Activated CD8-positive, alpha-beta memory T cell treated with anti-CD3 and anti-CD28 coated beads for 24 hours (primary cell): ENCODE measurements at regions not wholly inside any gene's neighbourhood (a gene's known extent, or its start where the extent isn't known, plus 50 kb on each side); places are given as distances from the start of the nearest gene placed in this dataset.

Experiments used
- DNase-seq: peaks from one replicate; pipeline ENCODE4 v3.0.0-alpha.2; 2020

DNA sequence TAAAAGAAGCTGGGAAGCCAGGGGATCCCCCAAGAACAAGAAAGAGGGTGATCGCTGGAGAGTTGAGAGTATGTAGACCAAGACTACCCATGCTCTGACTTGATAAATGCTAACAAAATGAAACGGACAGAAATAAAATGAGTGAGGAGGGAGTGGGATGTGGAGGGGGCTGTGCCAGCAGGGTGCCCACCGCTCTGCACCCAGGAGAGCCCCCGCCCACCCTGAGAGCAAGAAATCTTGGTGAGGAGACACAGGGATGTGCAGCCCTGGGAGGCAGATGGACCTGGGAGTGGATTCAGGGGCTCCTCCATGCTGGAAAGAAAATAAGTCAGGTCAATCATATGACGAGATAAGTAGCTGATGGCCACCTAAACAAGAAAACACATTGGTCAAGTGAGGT lies 590.9 kb downstream of the AJAP1 start:
- DNase-seq, result no peak

DNA sequence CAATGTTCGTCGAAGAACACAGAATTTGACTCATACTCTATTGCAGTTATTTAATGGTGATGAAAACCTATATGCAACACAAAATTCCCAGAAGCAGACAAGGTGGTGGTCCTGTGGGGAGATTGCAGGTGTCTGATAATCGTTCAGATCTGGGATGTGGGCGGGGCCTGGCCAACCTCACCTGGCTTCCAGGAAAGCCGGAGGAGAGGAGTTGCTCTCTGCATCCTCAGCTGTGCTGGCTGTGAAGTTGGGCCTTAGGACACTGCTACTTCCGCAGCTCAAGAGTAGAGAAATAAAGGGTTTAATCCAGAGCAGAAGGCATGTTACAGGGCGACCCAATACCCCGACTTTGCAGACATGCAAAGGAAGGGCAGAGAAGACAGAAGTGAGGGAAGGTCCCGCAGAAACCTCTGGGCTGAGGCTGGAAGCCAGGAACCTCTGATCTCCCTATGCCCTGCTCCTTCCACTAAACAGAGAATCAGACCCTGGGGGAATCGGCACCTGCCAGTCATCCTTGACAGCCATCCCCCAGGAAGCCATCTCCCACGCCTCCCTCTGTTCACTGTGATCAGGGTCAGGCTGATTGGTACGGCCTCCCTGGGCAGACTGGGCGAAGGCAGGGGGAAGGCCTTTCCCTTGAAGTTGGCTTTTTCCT lies 590.3 kb downstream of the AJAP1 start:
- DNase-seq, result no peak

DNA sequence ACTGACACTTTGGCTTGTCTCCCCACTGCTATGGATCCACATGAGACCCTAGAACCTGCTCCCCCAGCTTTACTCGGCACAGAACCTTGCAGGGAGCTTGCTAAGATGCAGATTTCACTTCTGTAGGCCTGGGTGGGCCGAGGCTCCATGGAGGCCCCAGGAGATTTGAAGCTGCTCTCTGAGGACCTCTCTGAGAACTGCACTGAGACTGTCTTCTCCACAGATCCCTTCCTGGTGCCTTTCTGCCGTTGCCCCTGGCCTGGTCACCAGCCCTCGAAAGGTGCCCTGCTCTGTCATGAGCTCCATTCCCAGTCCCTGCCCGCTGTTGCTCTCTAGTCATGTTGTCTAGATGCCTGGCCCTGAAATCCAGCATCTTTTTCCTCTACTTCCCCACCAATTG lies 588.4 kb downstream of the AJAP1 start:
- DNase-seq, result no peak

DNA sequence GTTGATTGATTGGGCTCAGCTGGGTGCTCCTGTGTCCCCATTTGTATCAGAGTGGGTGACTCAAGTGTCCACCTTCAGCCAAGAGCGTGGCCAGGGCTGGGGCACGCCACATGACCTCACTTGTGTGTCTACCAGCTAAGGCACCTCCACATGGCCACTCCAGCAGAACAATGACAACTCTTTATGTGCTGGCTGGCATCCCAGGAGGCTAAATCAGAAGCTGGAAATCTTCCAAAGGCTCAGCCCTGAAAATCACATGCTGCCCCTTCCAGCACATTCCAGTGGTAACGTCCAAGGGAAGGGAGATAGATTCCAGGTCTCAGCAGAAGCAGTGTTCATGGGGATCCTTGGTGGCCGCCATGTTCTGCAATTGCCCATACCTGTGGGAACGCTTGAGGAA lies 585.5 kb downstream of the AJAP1 start:
- no peak for DNase-seq

DNA sequence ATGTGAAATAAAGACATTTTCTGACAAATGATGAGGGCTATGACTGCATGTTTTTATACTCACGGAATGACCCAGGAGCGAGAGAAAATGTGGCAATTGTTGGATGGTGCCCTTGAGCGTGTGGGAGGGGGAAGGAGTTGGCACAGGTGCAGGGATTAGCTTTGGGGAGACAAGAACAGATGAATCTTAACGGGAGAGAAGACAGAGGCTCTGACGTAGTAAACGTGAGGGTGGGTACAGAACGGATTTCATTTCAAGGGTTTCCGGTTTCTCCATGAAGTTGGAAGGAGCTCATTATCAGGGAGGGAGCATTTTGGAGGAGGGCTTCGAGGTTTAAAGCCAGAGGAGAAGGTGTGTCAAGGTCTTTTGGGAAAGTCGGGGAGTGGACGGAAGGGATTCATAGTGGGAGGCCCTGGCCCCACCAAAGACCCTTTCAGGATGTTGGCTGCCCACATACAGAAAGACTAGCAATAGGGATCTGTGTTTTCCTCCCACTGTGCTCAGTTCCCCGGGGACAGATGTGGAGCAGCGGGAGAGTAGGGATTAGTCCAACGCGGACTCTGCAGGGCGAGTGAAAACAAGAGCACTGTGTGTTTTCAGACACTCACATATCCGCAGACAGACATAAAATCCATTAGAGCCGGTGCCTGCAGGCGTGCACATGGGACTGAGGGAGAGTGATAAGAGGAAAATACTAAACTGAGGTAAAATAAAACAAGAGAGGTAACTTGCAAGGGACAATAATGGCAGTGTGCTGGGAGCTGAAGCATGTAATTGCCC lies 584.1 kb downstream of the AJAP1 start:
- DNase-seq, result no peak

DNA sequence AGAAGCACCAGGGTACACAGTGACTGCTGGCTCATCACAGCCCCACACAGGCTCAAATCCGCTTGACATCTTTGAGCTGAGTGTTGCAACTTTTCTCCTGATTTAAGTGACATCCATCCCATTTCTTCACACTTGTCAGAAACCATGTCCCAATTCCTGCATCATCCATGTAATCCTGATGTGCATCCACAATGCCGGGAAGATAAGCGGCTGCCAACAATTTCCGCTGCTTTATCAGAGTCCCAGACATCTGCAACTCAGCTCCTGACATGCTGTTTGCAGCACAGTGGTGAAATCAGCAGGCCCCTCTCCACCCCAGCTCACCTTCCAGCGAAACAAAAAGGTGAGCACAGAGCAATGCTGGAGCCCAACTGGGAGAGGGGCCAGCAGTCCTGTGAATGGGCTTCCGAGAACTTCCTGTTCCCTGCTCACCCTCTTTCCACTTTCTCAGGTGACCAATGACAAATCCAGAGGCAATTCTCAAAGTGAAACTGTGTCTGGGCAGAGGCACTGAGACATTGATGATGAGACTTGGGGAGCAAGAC lies 581.0 kb downstream of the AJAP1 start:
- DNase-seq, result no peak

DNA sequence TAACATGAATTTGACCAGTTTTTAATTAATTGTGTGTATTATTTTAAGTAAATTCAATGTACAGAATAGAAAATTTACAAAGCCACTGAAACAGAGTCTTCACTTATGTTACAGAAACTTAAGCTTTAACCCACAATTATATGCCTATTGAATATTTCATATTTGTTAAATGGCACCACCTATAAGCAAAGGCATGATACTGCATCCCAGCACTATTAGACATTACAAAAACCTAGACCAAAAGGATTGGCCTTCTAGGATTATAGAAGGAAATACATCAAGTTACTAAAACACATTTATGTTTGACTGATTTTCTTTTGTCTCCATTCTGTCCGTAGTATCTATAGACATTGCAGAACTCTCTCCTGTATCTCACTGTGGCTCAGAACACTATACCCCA lies 578.1 kb downstream of the AJAP1 start:
- DNase-seq, result no peak

DNA sequence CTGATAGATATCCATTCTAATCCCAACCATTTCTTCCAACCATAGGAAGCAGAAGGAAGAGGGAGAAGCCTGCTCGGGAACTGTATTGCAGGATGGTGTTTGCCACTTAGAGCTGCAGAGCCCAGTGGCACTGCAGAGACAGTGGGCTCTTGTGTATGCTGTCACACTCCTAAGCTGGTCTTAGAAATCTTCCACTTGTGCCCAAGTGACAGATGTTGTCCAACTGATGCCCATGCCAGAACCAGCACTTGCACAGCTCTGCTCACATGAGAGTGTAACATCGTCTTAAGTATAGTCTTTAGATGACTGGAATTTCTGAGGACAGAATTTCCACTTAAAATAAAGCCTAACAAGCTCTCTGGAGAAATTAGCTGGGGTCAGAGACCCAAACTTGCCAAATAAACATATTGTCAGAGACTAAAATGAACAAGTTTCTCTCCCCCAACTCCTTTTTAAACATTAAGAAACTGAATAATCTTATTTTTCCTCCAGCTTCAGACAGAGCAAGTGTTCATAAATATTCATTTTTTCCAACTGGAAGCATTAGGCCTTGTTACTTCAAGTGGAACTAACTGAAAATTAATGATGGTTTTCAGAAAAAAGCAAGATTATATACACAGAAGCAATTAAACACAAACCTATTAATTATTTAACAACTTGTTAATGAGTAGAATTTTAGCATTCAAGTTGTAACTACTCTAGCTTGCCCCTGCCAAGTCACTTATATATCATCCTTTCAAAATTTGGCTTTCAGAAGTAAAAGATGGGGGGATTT lies 577.3 kb downstream of the AJAP1 start:
- DNase-seq, result no peak

DNA sequence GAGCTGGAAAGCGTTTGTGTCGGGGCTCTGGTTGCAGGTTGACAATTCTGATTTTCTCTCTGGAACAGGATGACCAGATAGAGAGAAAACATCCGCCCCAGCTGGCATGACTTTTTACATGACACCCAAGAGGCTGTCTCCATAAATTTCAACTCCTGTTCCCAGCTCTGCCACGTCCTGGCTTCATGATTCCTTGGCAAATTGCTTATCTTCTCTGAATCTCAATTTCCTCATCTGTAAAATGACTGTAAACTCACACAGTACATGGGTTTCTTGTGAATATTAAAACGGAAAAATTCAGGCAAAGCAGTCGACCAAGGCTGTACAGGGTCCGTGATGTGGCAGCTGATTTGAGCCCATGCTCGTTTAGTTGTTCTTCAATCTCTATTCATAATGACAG lies 572.7 kb downstream of the AJAP1 start:
- no peak for DNase-seq

DNA sequence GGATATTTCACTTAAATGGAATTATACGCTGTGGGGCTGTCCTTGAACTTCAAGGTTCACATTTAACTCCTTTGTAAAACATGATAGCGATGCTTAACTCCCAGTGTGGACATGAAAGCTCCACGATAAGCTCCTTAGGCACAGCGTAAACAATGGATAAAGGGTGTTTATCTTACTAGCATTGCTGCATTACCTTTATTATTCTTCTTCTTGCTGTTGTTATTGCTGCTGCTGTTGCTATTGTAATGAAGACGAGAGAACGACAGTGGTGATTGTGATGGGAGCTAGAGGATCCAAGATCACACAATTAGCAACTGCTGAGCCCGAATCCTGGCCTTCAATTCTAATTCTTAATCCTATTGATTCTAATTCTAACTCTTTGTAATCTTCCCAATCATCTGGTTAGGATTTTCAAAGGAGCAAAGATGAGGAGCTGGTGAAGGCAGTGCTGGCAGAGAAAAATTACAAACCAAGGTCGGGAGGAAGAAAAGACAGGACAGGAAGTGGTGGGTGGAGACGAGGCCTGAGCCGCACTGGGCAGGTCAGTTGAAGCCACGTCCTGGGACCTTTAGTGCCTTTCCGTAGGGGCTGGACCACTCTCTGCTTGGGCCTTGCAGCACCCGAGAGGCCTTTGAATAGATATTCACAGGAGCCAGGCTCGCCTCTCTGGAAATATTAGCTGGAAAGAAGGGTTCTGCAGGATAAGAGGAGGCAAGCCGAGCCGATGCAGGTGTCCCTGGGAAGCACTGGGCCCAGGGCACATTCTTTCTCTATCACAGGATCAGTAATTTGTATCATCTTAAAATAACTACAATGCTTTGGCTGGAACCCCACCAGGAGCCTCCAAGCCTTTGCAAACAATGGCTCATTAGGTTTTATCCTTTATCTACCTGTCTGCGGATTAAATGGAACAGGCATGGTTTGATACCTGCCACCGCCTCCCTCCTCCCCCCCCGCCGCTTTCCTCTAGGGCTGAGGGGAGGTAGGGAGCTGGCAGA lies 571.6 kb downstream of the AJAP1 start:
- DNase-seq, result no peak

DNA sequence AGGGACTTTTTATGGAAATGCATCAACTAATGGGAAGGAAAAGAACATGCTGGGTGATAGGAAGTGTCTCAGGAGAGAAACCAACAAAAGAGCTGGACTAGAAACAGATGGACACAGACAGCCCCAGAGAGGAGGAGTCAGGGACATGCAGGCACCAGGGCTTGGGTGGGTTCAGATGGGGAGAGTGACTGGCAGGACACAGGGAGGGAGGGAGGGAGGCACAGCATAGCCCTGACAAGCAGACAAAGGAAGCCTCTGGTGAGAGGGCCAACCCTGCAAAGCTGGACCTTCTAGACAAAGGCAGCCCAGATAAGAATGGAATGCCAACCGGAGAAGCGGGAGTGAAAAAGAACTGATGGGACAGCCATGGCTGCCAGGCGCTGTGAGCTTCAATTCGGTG lies 568.8 kb downstream of the AJAP1 start:
- no peak for DNase-seq

DNA sequence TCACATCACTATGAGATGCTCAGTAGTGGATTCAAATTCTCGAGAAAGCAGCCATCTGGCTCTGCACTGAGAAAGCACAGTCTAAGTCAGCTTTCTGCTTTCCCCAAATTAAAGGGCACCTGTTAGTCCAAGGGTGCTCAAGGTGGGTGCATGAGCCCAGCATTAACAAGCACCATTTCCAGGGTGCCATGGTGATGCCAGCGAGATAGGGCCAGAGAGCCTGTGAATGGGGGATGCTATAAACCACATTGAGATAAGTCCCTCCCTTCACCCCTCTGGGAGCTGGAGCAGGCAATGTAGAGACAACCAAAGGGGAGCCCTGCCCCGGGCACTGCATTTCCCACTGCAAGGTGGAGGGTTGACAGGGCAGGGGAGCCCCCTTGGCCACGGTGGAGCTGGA lies 568.2 kb downstream of the AJAP1 start:
- no peak for DNase-seq

DNA sequence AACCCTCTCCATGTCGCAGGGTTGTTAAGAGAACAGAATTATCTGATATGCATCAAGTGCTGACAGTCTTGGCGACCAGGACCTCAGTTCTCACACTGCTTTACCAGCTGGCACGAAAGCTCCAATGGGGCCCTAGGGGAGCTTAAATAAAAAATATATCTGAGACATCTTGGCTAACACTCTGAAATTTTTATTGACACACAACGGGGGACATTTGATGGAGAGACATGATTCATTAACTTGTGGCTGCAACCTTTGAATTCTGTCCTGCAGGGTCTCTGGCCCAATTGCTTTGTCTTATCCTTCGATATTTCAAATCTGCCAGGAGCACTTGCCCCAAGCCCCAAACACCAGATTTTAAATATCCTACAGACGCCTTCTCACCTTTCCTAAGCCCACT lies 567.0 kb downstream of the AJAP1 start:
- no peak for DNase-seq

DNA sequence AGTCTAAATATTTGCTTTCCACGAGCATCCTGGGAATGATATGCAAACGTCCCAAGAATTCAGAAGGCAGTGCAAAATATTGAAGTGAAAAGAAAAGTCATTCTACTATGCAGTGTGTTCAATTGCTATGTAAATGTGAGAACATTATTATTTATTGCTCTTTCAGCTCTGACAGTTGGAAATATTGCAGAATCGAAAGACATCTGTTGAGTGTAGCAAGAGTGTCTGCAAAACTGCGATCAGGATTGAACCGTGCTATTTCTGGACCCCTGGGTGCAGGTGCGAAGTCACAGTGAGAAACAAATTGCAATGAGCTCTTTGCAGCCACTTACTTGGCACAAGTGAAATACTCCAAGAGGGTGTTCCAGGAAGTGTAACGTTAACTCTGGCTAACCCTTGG lies 566.4 kb downstream of the AJAP1 start:
- no peak for DNase-seq

DNA sequence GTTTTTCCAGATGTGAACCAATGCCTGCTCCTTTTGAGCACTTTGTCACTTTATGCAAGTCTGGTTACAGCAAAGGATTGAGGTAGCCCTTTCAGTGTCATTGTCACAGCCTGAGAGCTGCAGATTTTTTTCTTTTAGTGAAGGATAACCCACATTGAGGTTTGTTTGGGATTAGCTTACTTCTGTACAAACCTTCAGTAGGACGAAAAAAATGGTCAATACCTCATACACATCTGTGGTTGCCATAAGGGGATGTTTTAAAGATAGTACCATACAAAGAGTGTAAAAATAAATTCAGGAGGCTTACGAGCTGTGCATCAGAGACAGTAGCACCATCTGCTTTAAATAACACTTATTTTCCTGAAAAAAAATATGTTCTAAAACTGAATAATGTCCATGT lies 566.0 kb downstream of the AJAP1 start:
- DNase-seq, result no peak

DNA sequence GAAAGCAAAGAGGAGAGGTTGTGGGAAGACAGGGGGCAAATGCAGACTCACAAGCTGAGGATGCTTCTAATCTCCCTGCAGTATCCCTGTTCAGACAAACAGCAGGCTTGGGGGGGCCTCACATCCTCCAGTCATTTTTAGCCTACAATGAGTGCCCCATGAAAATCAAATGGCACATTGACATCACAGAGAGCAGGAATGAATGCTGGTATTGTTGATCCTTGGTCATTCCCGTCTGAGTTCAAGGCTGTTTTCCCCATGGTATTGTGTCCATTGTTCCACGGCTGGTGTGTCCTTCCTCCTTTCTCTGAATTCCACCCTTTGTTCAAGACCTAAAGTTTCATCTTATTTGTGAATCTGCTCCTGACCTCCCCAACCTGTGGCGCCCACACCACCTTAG lies 545.6 kb downstream of the AJAP1 start:
- DNase-seq, result no peak

DNA sequence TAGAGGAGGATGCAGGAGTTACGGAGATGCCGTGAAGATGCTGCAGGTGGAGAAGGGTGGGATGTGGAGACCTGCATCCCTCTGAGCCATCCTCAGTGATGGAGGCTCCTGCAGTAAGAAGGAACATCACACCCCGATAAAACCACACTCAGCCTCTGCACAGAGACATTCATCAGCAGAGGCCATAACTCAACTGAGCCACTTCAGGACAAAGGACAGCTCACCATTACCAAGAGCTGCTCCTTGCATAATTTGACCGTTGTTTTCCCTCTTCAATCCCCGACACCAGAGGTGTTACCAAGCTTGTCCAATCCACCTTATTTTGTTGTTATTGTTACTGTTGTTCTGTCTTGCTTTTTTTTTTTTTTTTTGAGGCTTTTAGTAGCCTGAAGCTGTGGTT lies 543.9 kb downstream of the AJAP1 start:
- DNase-seq, result no peak

DNA sequence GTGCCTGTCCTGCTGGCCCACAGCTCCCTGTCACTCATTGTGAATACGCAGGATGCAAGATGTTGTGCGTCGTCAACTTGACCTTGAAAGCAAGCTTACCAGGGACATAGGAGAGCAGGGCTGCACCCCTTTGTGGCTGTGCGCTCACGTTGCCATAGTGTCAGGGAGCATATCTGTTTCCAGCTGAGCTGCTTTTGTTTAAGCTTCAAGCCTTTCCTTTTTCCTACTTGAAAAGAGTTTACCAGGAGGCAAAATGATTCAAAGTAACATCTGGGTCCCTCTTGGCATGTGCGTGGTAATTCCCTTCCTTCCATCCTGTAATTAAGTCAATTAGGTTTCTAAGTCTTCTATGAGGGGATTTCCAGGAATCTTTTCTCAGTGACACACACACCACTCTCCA lies 537.1 kb downstream of the AJAP1 start:
- DNase-seq, result no peak

DNA sequence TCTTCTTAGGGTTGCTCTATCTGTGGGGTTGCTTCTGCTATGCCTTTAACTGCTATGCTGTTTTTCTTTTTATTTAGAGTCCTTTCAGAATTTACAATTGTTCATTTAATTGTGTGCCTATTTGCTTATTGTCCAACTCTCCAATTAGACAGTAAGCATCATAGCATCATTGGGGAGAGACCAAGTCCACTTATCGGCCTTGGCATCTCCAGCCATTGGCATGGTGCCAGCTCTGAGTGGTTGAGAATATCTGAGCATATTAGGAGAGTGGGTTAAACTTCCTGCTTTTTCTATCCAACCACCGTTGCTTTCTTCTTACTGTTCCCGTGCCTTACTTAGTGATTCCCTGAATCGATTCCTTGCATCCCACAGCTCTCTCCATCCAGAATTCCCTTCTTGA lies 535.0 kb downstream of the AJAP1 start:
- no peak for DNase-seq

DNA sequence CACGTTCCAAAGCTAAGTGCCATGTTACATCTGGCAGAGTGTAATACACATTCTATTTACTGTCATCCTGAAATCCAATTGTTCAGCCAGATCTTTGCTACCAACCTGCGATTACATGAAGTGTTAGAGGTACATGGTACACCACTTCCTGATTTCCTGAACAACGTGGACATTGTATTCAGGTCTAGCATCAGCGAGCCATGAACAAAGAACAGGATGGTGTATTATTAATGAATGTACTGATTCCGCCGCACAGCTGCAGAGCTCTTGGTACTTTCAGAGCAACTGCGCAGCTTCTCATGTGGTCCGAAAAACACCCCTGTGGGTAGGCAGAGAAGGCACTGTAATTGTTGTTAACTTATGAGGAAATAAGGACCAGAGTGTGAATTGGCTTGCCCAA lies 511.4 kb downstream of the AJAP1 start:
- no peak for DNase-seq

DNA sequence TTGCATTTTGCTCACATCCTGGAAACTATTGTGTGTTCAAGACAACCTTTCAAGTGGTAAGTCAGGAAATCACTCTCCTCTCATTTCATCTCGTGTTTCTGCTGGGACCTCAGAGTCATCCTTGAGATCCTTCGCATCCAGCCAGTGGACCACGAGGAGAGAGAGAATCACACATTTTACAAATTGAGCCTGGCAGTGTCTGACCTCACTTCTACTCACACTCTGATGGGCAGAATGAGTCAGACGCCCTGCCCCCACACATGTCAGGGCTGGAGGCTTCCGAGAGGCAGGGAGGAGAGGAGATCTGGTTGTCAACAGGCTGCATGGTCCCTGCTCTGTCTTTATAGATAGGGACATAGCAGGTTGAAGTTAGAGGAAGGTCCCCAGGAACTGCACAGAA lies 509.7 kb downstream of the AJAP1 start:
- no peak for DNase-seq

DNA sequence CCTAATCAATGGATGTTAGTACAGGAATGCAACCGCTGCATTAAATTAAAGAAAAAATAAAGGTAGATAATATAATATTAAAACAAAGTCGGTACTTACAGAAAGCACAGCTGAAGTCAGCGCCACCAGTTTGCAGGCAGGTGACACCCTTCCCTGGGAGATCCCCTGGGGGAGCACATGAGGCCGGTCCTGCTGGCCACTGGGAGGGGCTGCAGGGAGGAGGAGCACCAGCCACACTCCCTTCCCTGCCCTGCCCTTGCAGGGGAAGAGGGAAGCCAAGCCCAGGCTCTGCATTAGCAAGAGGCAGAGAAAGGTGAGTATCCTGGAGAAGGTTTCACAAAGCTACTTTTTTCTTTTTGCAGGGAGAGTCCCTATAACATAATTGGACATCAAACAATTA lies 507.0 kb downstream of the AJAP1 start:
- DNase-seq, result no peak

DNA sequence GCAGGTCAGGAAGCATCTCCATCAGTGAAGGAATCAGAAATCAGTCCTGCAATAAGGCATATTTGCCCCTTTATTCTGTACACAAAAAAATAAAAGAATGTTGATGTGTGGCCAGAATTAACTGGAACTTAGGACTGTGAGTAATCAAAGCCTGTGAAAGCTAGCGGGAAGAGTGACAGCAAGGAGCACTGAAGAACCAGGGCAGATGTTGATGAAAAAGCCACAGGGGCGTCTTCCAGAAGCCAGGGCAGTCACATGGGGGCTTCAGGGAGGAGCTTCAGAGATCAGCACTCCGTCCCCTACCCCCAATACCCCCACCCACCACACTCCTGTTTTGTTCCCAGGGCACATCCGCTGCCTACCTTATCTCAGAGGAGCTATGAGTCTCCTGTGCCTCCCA lies 502.8 kb downstream of the AJAP1 start:
- DNase-seq, result no peak
